WTC11 (cell line): ENCODE measurements at regions not wholly inside any gene's neighbourhood (a gene's known extent, or its start where the extent isn't known, plus 50 kb on each side); places are given as distances from the start of the nearest gene placed in this dataset.

Source experiments
- ATAC-seq: fragments of 200-7000 bp; cut with Tn5 transposase; 2 replicates; pipeline ENCODE4 v1.10.0; 2021; ENCODE audit warnings: mild to moderate bottlenecking, moderate library complexity
- CTCF ChIA-PET: fragments of 300-600 bp; sonication (Branson Sonifier 250); formaldehyde crosslinking; loops from one replicate; lab custom pipeline; 2021; ENCODE audit warnings: antibody characterized with exemption; lab: Charles Lee
- POLR2A ChIA-PET: fragments of 350-600 bp; sonication (Branson Sonifier 250); formaldehyde crosslinking; loops from one replicate; lab custom pipeline; 2021; ENCODE audit warnings: antibody characterized with exemption; lab: Charles Lee
- DNase-seq: peaks from one replicate; pipeline ENCODE4 v3.0.0; 2021; ENCODE audit warnings: low spot score
- H3K27ac Mint-ChIP-seq: 2 replicates; pipeline ENCODE4 v1.8.0; 2021; ENCODE audit warnings: mixed read lengths
- H3K27me3 Mint-ChIP-seq: 2 replicates; pipeline ENCODE4 v1.8.0; 2021; ENCODE audit warnings: low read depth, mild to moderate bottlenecking, moderate library complexity, mixed read lengths
- H3K36me3 Mint-ChIP-seq: 2 replicates; pipeline ENCODE4 v1.8.0; 2021; ENCODE audit warnings: mixed read lengths
- H3K4me1 Mint-ChIP-seq: 2 replicates; pipeline ENCODE4 v1.8.0; 2022; ENCODE audit warnings: mixed read lengths
- H3K4me3 Mint-ChIP-seq: 2 replicates; pipeline ENCODE4 v1.8.0; 2021; ENCODE audit warnings: mild to moderate bottlenecking, moderate library complexity, mixed read lengths
- H3K9me3 Mint-ChIP-seq: 2 replicates; pipeline ENCODE4 v1.8.0; 2021; ENCODE audit warnings: mixed read lengths
- ATF1 ChIP-seq: sonication (generic); formaldehyde crosslinking; IDR thresholded peaks from 2 replicates; pipeline ENCODE4 v1.8.1; 2023; ENCODE audit warnings: mild to moderate bottlenecking, moderate library complexity, missing genetic modification reagents
- ATF6 ChIP-seq: sonication (generic); formaldehyde crosslinking; IDR thresholded peaks from 2 replicates; pipeline ENCODE4 v1.8.1; 2023; ENCODE audit warnings: mild to moderate bottlenecking, missing genetic modification reagents
- CBFB ChIP-seq: sonication (generic); formaldehyde crosslinking; IDR thresholded peaks from 2 replicates; pipeline ENCODE4 v1.8.1; 2022; ENCODE audit warnings: mild to moderate bottlenecking, low read depth, missing genetic modification reagents
- CREB1 ChIP-seq: sonication (generic); formaldehyde crosslinking; IDR thresholded peaks from 2 replicates; pipeline ENCODE4 v1.8.0; 2023; ENCODE audit warnings: mild to moderate bottlenecking, missing genetic modification reagents
- E2F1 ChIP-seq: sonication (generic); formaldehyde crosslinking; IDR thresholded peaks from 2 replicates; pipeline ENCODE4 v1.8.0; 2022; ENCODE audit warnings: mild to moderate bottlenecking, missing genetic modification reagents
- E2F5 ChIP-seq: sonication (generic); formaldehyde crosslinking; IDR thresholded peaks from 2 replicates; pipeline ENCODE4 v1.8.1; 2022; ENCODE audit warnings: mild to moderate bottlenecking, moderate library complexity, missing genetic modification reagents
- ETV6 ChIP-seq: sonication (generic); formaldehyde crosslinking; IDR thresholded peaks from 2 replicates; pipeline ENCODE4 v1.8.1; 2022; ENCODE audit warnings: mild to moderate bottlenecking, missing genetic modification reagents
- FOXK1 ChIP-seq: sonication (generic); formaldehyde crosslinking; IDR thresholded peaks from 2 replicates; pipeline ENCODE4 v1.8.0; 2022; ENCODE audit warnings: mild to moderate bottlenecking, moderate library complexity, missing genetic modification reagents
- HMGXB4 ChIP-seq: sonication (generic); formaldehyde crosslinking; IDR thresholded peaks from 2 replicates; pipeline ENCODE4 v1.8.1; 2023; ENCODE audit warnings: mild to moderate bottlenecking, moderate library complexity, missing genetic modification reagents
- NFATC4 ChIP-seq: fragments of 250-450 bp; sonication (Bioruptor Pico); IDR thresholded peaks from 2 replicates; pipeline ENCODE4 v1.9.0; 2021; ENCODE audit warnings: mild to moderate bottlenecking
- ZNF263 ChIP-seq: sonication (generic); formaldehyde crosslinking; IDR thresholded peaks from 2 replicates; pipeline ENCODE4 v1.8.1; 2022; ENCODE audit warnings: low read depth, mild to moderate bottlenecking, moderate library complexity, missing genetic modification reagents
- ZNF416 ChIP-seq: fragments of 250-450 bp; sonication (Bioruptor Pico); IDR thresholded peaks from 2 replicates; pipeline ENCODE4 v1.9.0; 2021; ENCODE audit warnings: mild to moderate bottlenecking, inconsistent platforms
- ZSCAN18 ChIP-seq: fragments of 250-450 bp; sonication (Bioruptor Pico); IDR thresholded peaks from 2 replicates; pipeline ENCODE4 v2.1.2; 2022; ENCODE audit warnings: mild to moderate bottlenecking, moderate library complexity

GRCh38 chr15:35302334-35302733 lies 217.2 kb upstream of the NANOGP8 start:
- DNase-seq, result no peak
- H3K36me3 Mint-ChIP-seq, result no peaks in the 10 kb centered on the region
- H3K27ac Mint-ChIP-seq, result no peak overlapping the region
- TF ChIP-seq CBFB (CRISPR knock-in tag), result no peak
- no peak for TF ChIP-seq E2F5 (CRISPR knock-in tag)
- TF ChIP-seq ATF6 (CRISPR knock-in tag), result no peak
- no peak for TF ChIP-seq HMGXB4 (CRISPR knock-in tag)
- TF ChIP-seq CREB1 (CRISPR knock-in tag), result no peak
- no peak for TF ChIP-seq FOXK1 (CRISPR knock-in tag)
- no peaks in the 10 kb centered on the region for H3K27me3 Mint-ChIP-seq
- H3K9me3 Mint-ChIP-seq, result no peaks in the 10 kb centered on the region
- ChIA-PET POLR2A (no interaction called here), CTCF (interaction anchor here (2.3 kb wide), 1 partner anchor 142 kb away, joined by 7 read pairs; no protein-coding TSS in a partner anchor)
- no peak overlapping the region for H3K4me3 Mint-ChIP-seq
- H3K4me1 Mint-ChIP-seq, result peaks cover 15% of the 10 kb centered on the region
- no peak for ATAC-seq

- H3K27me3 Mint-ChIP-seq, result no peaks in the 10 kb centered on the region
- TF ChIP-seq E2F1 (CRISPR knock-in tag) (no peak), HMGXB4 (CRISPR knock-in tag) (no peak), ZNF263 (CRISPR knock-in tag) (no peak), FOXK1 (CRISPR knock-in tag) (no peak), ETV6 (no peak), ATF1 (no peak), NFATC4 (CRISPR knock-in tag) (no peak), ZSCAN18 (no peak), ZNF416 (no peak)
- no peak overlapping the region for H3K4me3 Mint-ChIP-seq
- ChIA-PET POLR2A (no interaction called here), CTCF (interaction anchor here (1.4 to 1.7 kb wide), 2 partner anchors 12 to 143 kb away, joined by 4 to 12 read pairs; no protein-coding TSS in a partner anchor)
- H3K27ac Mint-ChIP-seq, result no peak overlapping the region
- H3K9me3 Mint-ChIP-seq, result 0 out of 2 replicates have a peak, but pooled peaks cover 4% of the 10 kb centered on the region
- no peak for ATAC-seq
- no peak for DNase-seq
- H3K4me1 Mint-ChIP-seq, result peaks cover 5% of the 10 kb centered on the region; the same call in 1 of the 2 replicates
- no peaks in the 10 kb centered on the region for H3K36me3 Mint-ChIP-seq
Measured at GRCh38 chr15:35301088-35301487, 216.0 kb upstream of the NANOGP8 start.
